ENCODE measurements at regions not wholly inside any gene's neighbourhood (a gene's known extent, or its start where the extent isn't known, plus 50 kb on each side); places are given as distances from the start of the nearest gene placed in this dataset.
"Not testable (repeated sequence)": the region's sequence is repeated elsewhere in the genome, so short reads cannot be mapped to it uniquely, and the experiment has no call there.

- Histone ChIP-seq H3K4me1 (no peaks in the 10 kb centered on the region), H3K4me3 (no peak overlapping the region), H3K9me3 (peaks cover 17% of the 10 kb centered on the region), H3K27me3 (ENCODE audit: low read depth) (0 out of 2 replicates have a peak, but pooled peaks cover 3% of the 10 kb centered on the region), H3K36me3 (replicated peaks) (no peaks in the 10 kb centered on the region)
- no peak for DNase-seq (ENCODE audit: low spot score in 2 of 2)
- in situ Hi-C loops (cut with MboI; ENCODE audit: low sequenced_read_pairs) = no loop called here
Observed at GRCh38 chr15:20643024-20643770, 101.6 kb upstream of the GOLGA6L6 start.

GRCh38 chr15:20642054-20642767, 100.6 kb upstream of the GOLGA6L6 start:
- Histone ChIP-seq H3K9me3 (peaks cover 17% of the 10 kb centered on the region), H3K36me3 (replicated peaks) (no peaks in the 10 kb centered on the region), H3K4me1 (no peaks in the 10 kb centered on the region), H3K4me3 (no peak overlapping the region), H3K27me3 (ENCODE audit: low read depth) (0 out of 2 replicates have a peak, but pooled peaks cover 1% of the 10 kb centered on the region)
- in situ Hi-C loops (cut with MboI; ENCODE audit: low sequenced_read_pairs) = no loop called here
- no peak for DNase-seq (ENCODE audit: low spot score in 2 of 2)

GRCh38 chr15:20640427-20640826, 98.8 kb upstream of the GOLGA6L6 start:
- in situ Hi-C loops (cut with MboI; ENCODE audit: low sequenced_read_pairs); H3K4me3 ChIP-seq; H3K9me3 ChIP-seq; DNase-seq (ENCODE audit: low spot score in 2 of 2); H3K36me3 ChIP-seq (replicated peaks); H3K4me1 ChIP-seq; H3K27me3 ChIP-seq (ENCODE audit: low read depth): not testable (repeated sequence)

- in situ Hi-C loops (cut with MboI; ENCODE audit: low sequenced_read_pairs); H3K4me3 ChIP-seq; H3K4me1 ChIP-seq; H3K36me3 ChIP-seq (replicated peaks); H3K9me3 ChIP-seq; H3K27me3 ChIP-seq (ENCODE audit: low read depth); DNase-seq (ENCODE audit: low spot score in 2 of 2): not testable (repeated sequence)
Observed at GRCh38 chr15:20639224-20639623, 97.6 kb upstream of the GOLGA6L6 start.

- H3K4me3 ChIP-seq; in situ Hi-C loops (cut with MboI; ENCODE audit: low sequenced_read_pairs): not testable (repeated sequence)
Observed at GRCh38 chr15:20637499-20637898, 95.9 kb upstream of the GOLGA6L6 start.

GRCh38 chr15:20629526-20629925, 87.9 kb upstream of the GOLGA6L6 start:
- H3K4me1 ChIP-seq; H3K4me3 ChIP-seq; H3K27me3 ChIP-seq (ENCODE audit: low read depth); H3K36me3 ChIP-seq (replicated peaks); H3K9me3 ChIP-seq; DNase-seq (ENCODE audit: low spot score in 2 of 2); in situ Hi-C loops (cut with MboI; ENCODE audit: low sequenced_read_pairs): not testable (repeated sequence)

More at GRCh38 chr15:20637499-20637898, 95.9 kb upstream of the GOLGA6L6 start:
- H3K36me3 ChIP-seq (replicated peaks); H3K27me3 ChIP-seq (ENCODE audit: low read depth); H3K4me1 ChIP-seq; H3K9me3 ChIP-seq; DNase-seq (ENCODE audit: low spot score in 2 of 2): not testable (repeated sequence)

- H3K9me3 ChIP-seq; H3K27me3 ChIP-seq (ENCODE audit: low read depth); H3K4me1 ChIP-seq; DNase-seq (ENCODE audit: low spot score in 2 of 2); in situ Hi-C loops (cut with MboI; ENCODE audit: low sequenced_read_pairs); H3K36me3 ChIP-seq (replicated peaks); H3K4me3 ChIP-seq: not testable (repeated sequence)
Observed at GRCh38 chr15:20628538-20628937, 86.9 kb upstream of the GOLGA6L6 start.

GRCh38 chr15:20625469-20625868, 83.9 kb upstream of the GOLGA6L6 start:
- H3K9me3 ChIP-seq; H3K27me3 ChIP-seq (ENCODE audit: low read depth); H3K4me3 ChIP-seq; DNase-seq (ENCODE audit: low spot score in 2 of 2); H3K36me3 ChIP-seq (replicated peaks); in situ Hi-C loops (cut with MboI; ENCODE audit: low sequenced_read_pairs); H3K4me1 ChIP-seq: not testable (repeated sequence)

- H3K27me3 ChIP-seq (ENCODE audit: low read depth); H3K4me3 ChIP-seq; H3K9me3 ChIP-seq; H3K36me3 ChIP-seq (replicated peaks); in situ Hi-C loops (cut with MboI; ENCODE audit: low sequenced_read_pairs); H3K4me1 ChIP-seq: not testable (repeated sequence)
- DNase-seq (ENCODE audit: low spot score in 2 of 2) = peak; percentile 2 to 54
Observed at GRCh38 chr15:20624085-20624484, 82.5 kb upstream of the GOLGA6L6 start.

- DNase-seq (ENCODE audit: low spot score in 2 of 2); in situ Hi-C loops (cut with MboI; ENCODE audit: low sequenced_read_pairs); H3K27me3 ChIP-seq (ENCODE audit: low read depth): not testable (repeated sequence)
Observed at GRCh38 chr15:20622117-20622516, 80.5 kb upstream of the GOLGA6L6 start.

GRCh38 chr15:20614549-20614948, 72.9 kb upstream of the GOLGA6L6 start:
- H3K36me3 ChIP-seq (replicated peaks); H3K4me1 ChIP-seq; H3K27me3 ChIP-seq (ENCODE audit: low read depth); H3K9me3 ChIP-seq; DNase-seq (ENCODE audit: low spot score in 2 of 2); H3K4me3 ChIP-seq; in situ Hi-C loops (cut with MboI; ENCODE audit: low sequenced_read_pairs): not testable (repeated sequence)

More at GRCh38 chr15:20622117-20622516, 80.5 kb upstream of the GOLGA6L6 start:
- H3K36me3 ChIP-seq (replicated peaks); H3K4me1 ChIP-seq; H3K9me3 ChIP-seq; H3K4me3 ChIP-seq: not testable (repeated sequence)

GRCh38 chr15:20612796-20613195, 71.2 kb upstream of the GOLGA6L6 start:
- H3K4me3 ChIP-seq; in situ Hi-C loops (cut with MboI; ENCODE audit: low sequenced_read_pairs); H3K4me1 ChIP-seq: not testable (repeated sequence)

GRCh38 chr15:20612356-20612755, 70.8 kb upstream of the GOLGA6L6 start:
- H3K27me3 ChIP-seq (ENCODE audit: low read depth); H3K4me3 ChIP-seq; H3K36me3 ChIP-seq (replicated peaks); H3K9me3 ChIP-seq; in situ Hi-C loops (cut with MboI; ENCODE audit: low sequenced_read_pairs); H3K4me1 ChIP-seq; DNase-seq (ENCODE audit: low spot score in 2 of 2): not testable (repeated sequence)

More at GRCh38 chr15:20612796-20613195, 71.2 kb upstream of the GOLGA6L6 start:
- not testable (repeated sequence) for H3K9me3 ChIP-seq; DNase-seq (ENCODE audit: low spot score in 2 of 2); H3K36me3 ChIP-seq (replicated peaks); H3K27me3 ChIP-seq (ENCODE audit: low read depth)

GRCh38 chr15:20611667-20612290, 70.2 kb upstream of the GOLGA6L6 start:
- H3K4me1 ChIP-seq; in situ Hi-C loops (cut with MboI; ENCODE audit: low sequenced_read_pairs); H3K4me3 ChIP-seq: not testable (repeated sequence)

More at GRCh38 chr15:20611667-20612290, 70.2 kb upstream of the GOLGA6L6 start:
- not testable (repeated sequence) for H3K27me3 ChIP-seq (ENCODE audit: low read depth); H3K36me3 ChIP-seq (replicated peaks); H3K9me3 ChIP-seq; DNase-seq (ENCODE audit: low spot score in 2 of 2)
